ENCODE measurements at regions not wholly inside any gene's neighbourhood (a gene's known extent, or its start where the extent isn't known, plus 50 kb on each side); places are given as distances from the start of the nearest gene placed in this dataset.

GRCh38 chr13:87777387-87777786, 106.2 kb downstream of the SLITRK5 start:
- H2AFZ ChIP-seq (replicated peaks; ENCODE audit: low read length, poor library complexity), result no peak overlapping the region
- no peak overlapping the region for H4K91ac ChIP-seq (ENCODE audit: insufficient read depth, low read depth, low read length)
- H3K18ac ChIP-seq (ENCODE audit: low read depth, low read length), result no peak overlapping the region
- no peak overlapping the region for H3K56ac ChIP-seq (ENCODE audit: extremely low read depth, insufficient read depth, low read length)
- intact Hi-C loops (cut with micrococcal nuclease), result no loop called here
- ATAC-seq (ENCODE audit: low read depth) (no peak), DNase-seq (no peak)
- no peak overlapping the region for H4K5ac ChIP-seq (ENCODE audit: low read depth, low read length)
- H2AK5ac ChIP-seq (ENCODE audit: low read depth, low read length), result no peak overlapping the region
- H3K9ac ChIP-seq (ENCODE audit: low read depth, low read length), result no peak overlapping the region
- H3K36me3 ChIP-seq (ENCODE audit: control insufficient read depth, insufficient read depth, low read length), result no peaks in the 10 kb centered on the region
- H4K8ac ChIP-seq (ENCODE audit: low read depth in 2 of 2, low read length in 2 of 2), result no peak overlapping the region
- ChIA-PET CTCF (no interaction called here), POLR2A (ENCODE audit: unreplicated experiment) (no interaction called here)
- H4K20me1 ChIP-seq (ENCODE audit: insufficient read depth, low read length), result no peaks in the 10 kb centered on the region
- H3K27ac ChIP-seq (ENCODE audit: insufficient read depth, low read length), result no peak overlapping the region
- no peak overlapping the region for H3K4me3 ChIP-seq (ENCODE audit: insufficient read depth, low read depth, low read length)
- H2BK120ac ChIP-seq (ENCODE audit: low read depth, low read length), result no peak overlapping the region
- in situ Hi-C loops (cut with MboI; ENCODE audit: low sequenced_read_pairs), result no loop called here
- no CpG with 5 or more reads among the region's 3 CpGs for WGBS, 2 experiments (ENCODE audit: extremely low coverage in 2 of 2, insufficient read length in 1 of 2)
- no peaks in the 10 kb centered on the region for H3K27me3 ChIP-seq (ENCODE audit: control insufficient read depth, insufficient read depth, low read length)
- no peaks in the 10 kb centered on the region; the same call in 1 of the 2 replicates for H3K9me3 ChIP-seq (ENCODE audit: control insufficient read depth, insufficient read depth, low read length)
- H3K9me1 ChIP-seq (ENCODE audit: insufficient read depth, low read length), result no peaks in the 10 kb centered on the region
- dilution Hi-C loops (cut with HindIII; ENCODE audit: low sequenced_read_pairs, unreplicated experiment), result no loop called here
- H3K4me1 ChIP-seq (ENCODE audit: control insufficient read depth, insufficient read depth, low read length), result no peaks in the 10 kb centered on the region
- H2BK20ac ChIP-seq (ENCODE audit: low read depth, low read length), result no peak overlapping the region
- no peak for TF ChIP-seq MXI1 (IDR thresholded peaks at IDR 0.05; ENCODE audit: borderline replicate concordance, low read depth, low read length)
- TF ChIP-seq MAFK (IDR thresholded peaks at IDR 0.05; ENCODE audit: low read depth, low read length), result no peak
- no peak for TF ChIP-seq USF2 (IDR thresholded peaks at IDR 0.05; ENCODE audit: low read depth, low read length)
- TF ChIP-seq RAD21 (IDR thresholded peaks at IDR 0.05; ENCODE audit: low read length), result no peak
- TF ChIP-seq ELK1 (IDR thresholded peaks at IDR 0.05; ENCODE audit: borderline replicate concordance, low read depth, low read length), result no peak
- no peak for TF ChIP-seq SMC3 (IDR thresholded peaks at IDR 0.05; ENCODE audit: low read depth, low read length)
- no peak for TF ChIP-seq FOS (IDR thresholded peaks at IDR 0.05; ENCODE audit: low read depth, low read length)
- TF ChIP-seq CEBPB (IDR thresholded peaks at IDR 0.05; ENCODE audit: low read depth, low read length), result no peak
- no peak for TF ChIP-seq RCOR1 (IDR thresholded peaks at IDR 0.05; ENCODE audit: insufficient replicate concordance, low read length)
- no peak for TF ChIP-seq CHD1 (IDR thresholded peaks at IDR 0.05; ENCODE audit: low read depth, low read length)
- TF ChIP-seq CTCF (conservative IDR thresholded peaks at IDR 0.05; ENCODE audit: low read depth, low read length), result no peak
- TF ChIP-seq BHLHE40 (IDR thresholded peaks at IDR 0.05; ENCODE audit: low read depth, low read length), result no peak
- TF ChIP-seq NFE2L2 (IDR thresholded peaks at IDR 0.05; ENCODE audit: low read depth, low read length), result no peak
- TF ChIP-seq POLR2A (IDR thresholded peaks at IDR 0.05; ENCODE audit: low read depth, low read length), result no peak
- no peak for TF ChIP-seq RFX5 (IDR thresholded peaks at IDR 0.05; ENCODE audit: low read depth, low read length)
- no peak for TF ChIP-seq MAZ (IDR thresholded peaks at IDR 0.05; ENCODE audit: borderline replicate concordance, low read depth, low read length)
- no TSS peak for BruUV-seq (replicated peaks)
- H2AK9ac ChIP-seq (replicated peaks; ENCODE audit: low read depth, low read length, poor library complexity), result no peak overlapping the region
- no peak overlapping the region for H3K4me2 ChIP-seq (ENCODE audit: low read depth, low read length)
- H2BK5ac ChIP-seq (ENCODE audit: low read depth, low read length, poor library complexity, severe bottlenecking), result no peak overlapping the region
- no peak overlapping the region for H3K23ac ChIP-seq (ENCODE audit: low read depth, low read length)
- no peaks in the 10 kb centered on the region for H3K79me1 ChIP-seq (ENCODE audit: low read depth in 1 of 2, low read length in 2 of 2)
- no peak overlapping the region for H2BK15ac ChIP-seq (ENCODE audit: low read depth, low read length)
- H3K4ac ChIP-seq (ENCODE audit: low read depth, low read length), result no peak overlapping the region
- no peak overlapping the region for H3K14ac ChIP-seq (replicated peaks; ENCODE audit: low read depth, low read length)

All from IMR-90 (cell line).